Stimulated activated CD4-positive, alpha-beta T cell treated with anti-CD3 and anti-CD28 coated beads, Interleukin-1b, Interleukin-23, amount 100 ng/mL, for 1 hour (primary cell): ENCODE measurements at regions not wholly inside any gene's neighbourhood (a gene's known extent, or its start where the extent isn't known, plus 50 kb on each side); places are given as distances from the start of the nearest gene placed in this dataset.

Experiments used
- DNase-seq, 2 donors: peaks; one replicate each; pipeline ENCODE4 v3.0.0-alpha.2; 2020; ENCODE audit warnings: low read depth in 2 of 2

GRCh38 chr5:165783024-165783423 lies 2277.6 kb downstream of the MAT2B start:
- no peak for DNase-seq

GRCh38 chr5:165786073-165786472 lies 2280.7 kb downstream of the MAT2B start:
- DNase-seq = no peak

DNA sequence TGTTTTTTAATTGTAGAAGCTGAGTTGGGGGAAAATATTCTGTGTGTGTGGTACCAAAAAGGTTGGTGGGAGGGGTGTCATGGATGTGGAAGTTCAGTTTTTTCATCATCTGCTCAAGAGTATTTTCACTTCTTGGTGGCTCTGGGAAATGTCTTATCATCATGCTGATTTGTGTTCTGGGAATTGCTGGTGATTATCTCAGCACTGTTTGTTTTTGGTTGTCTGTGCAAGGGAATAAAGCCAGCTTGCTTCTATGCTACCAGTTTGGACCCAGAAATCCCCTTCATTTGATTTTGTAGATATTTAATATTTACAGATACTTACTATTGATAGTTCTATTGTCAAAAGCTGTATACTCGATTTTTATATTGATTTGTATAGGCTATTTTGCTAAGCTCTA lies 2289.7 kb downstream of the MAT2B start:
- DNase-seq = no peak

- DNase-seq = no peak
These were observed 2300.3 kb downstream of the MAT2B start for GRCh38 chr5:165805756-165806155.

GRCh38 chr5:165808335-165808734 lies 2302.9 kb downstream of the MAT2B start:
- DNase-seq = no peak

DNA sequence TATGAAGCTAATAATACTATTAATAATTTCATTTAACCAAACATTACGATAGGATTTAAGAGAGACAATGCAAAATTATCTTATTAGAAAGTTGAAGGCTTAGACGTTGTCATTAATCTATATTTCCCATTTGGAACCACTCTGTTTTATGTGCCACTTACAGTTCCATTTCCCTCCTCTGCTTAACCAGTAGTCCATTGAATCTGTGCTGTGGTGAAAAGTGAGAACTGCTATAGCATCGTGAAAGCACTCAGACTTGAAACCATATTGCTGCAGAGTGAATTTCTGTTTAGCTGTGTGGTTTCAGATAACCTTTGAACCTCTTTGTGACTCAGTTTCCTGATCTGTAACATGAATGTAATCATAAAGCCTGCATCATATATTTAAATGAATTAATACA lies 2304.5 kb downstream of the MAT2B start:
- DNase-seq = no peak

DNA sequence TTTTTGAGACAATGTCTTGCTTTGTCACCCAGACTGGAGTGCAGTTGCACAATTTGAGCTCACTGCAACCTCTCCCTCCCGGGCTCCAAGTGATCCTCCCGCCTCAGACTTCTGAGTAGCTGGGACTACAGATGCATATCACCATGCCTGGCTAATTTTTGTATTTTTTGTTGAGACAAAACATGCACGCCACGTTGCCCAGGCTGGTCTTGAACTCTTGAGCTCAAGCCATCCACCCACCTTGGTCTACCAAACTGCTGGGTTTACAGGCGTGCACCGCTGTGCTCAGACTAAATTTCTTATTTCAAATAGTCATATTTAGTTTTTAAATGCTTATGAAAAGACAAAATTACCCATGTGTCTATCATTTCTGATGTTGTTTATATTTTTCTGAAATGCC lies 2324.1 kb downstream of the MAT2B start:
- DNase-seq = no peak

DNA sequence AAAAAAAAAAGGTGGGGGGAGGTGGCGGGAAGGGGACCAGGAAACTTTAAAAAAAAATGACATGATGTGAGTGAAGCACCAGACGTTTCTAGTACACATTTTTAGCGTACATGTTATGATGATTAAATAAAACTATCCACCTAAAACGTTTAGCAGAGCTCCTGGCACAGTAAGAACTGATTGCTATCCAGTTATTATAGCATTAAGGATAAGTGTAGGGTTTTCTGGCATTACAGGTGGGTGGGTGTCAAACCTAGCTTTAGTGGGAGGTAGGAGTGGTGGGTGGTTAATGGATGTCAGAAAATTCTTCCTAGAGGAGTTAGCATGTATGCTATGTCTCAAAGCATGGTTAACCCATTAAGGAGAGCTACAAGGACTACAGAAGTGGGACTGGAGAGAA lies 2329.5 kb downstream of the MAT2B start:
- no peak for DNase-seq

GRCh38 chr5:165836046-165836445 lies 2330.6 kb downstream of the MAT2B start:
- no peak for DNase-seq

DNA sequence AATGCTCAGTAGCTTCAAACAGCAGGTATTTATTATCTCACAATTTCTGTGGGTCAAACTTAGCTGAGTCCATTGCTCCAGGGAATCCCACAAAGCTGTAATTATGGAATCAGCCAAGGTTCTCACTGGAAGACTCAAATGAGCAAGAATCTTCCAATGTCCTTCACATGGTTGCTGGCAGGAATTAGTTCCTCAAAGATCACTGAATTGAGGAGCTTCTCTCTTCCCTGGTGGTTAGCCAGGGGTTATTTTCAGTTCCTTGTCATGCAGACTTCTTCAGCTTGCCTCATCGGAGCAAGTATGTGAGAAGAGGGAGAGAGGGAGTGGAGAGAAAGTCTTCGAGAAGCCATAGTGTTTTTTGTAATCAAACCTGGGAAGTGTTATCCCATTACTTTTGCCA lies 2331.9 kb downstream of the MAT2B start:
- no peak for DNase-seq

DNA sequence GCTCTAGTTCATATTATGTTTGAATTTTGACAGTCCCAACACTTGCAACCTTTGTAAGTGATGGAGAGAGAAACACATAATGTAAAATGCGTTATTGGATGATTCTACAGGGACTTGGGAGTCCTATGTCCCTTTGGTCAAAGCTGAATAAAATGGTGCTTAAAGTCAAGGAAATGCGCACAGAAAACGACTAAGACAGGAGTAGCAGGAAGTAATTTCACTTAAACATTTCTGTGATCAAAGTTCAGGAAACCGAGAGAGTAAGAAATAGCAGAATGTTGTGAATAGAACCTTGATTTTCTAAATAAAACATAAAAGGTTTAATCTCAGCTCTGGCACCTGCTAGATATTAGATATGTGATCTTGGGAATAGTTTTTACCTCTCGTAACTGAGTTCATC lies 2339.2 kb downstream of the MAT2B start:
- DNase-seq = no peak

DNA sequence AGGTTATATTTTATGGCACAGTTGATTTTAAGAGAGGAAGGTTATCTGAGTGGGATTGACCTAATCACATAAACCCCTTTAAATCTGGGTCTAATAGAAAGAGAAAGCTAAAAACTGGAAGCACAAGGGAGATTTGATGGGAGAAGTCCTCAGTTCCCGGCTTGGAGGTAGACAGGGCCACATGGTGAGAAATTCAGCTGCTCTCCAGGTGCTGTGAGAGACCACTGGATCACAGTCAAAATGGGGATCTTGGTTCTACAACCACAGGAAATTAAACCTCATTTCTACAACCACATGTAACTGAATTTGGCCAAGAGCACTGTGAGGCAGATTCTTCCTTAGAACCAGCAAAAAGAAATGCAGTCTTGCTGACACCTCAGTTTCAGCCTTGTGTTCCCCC lies 2352.7 kb downstream of the MAT2B start:
- no peak for DNase-seq

DNA sequence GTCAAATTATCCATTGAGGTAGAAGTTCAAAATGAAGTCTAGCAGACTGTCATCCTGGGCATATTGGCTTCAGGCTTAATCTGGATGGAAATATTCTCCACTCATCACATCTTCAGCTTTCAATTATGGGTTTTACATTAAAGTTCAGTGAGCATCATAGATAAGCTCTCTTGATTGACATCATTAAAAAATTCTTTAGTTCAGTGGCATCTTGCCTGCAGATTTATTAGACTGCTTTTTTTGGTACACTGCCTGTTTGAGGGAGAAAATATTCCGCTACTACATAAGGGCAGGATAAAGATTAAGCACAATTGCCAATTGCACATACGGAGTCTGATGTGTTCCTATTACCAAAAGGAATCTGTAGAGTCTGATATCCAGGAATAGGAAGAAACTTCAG lies 2353.8 kb downstream of the MAT2B start:
- no peak for DNase-seq

DNA sequence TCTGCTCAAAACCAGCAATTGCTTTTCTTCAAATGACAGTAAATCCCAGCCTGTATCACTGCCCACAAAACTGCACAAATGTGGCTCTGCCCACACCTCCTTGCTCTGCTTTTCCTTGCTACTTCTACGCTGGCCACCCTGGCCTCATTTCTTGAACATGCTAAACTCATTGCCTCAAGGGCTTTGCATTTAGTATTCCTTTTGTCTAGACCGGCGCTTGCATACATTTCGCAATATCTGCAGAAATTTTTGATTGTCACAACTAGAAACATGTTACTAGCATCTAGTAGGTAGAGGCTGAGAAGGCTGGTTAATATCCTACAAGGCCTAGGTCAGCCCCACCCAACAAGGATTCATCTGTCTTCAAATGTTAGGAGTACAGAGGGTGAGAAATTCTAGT lies 2357.8 kb downstream of the MAT2B start:
- no peak for DNase-seq

DNA sequence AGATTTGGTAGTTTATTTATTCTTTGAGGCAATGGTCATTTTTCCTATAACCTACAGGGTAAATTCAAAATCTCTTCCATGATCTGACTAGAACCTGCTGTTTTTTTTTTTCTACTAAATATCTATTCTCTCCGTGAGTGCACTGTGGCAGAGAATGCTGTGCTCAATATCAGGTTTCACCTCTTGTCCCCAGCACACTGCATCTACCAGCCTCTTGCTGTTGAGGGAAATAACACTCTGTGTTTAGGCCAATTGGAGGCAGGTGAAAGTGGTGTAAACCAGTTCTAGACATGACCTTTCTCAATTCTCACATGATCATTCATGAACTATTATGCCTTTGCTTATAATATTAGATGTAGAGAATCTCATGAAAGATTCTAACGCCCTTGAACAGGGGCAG lies 2365.9 kb downstream of the MAT2B start:
- DNase-seq = no peak

DNA sequence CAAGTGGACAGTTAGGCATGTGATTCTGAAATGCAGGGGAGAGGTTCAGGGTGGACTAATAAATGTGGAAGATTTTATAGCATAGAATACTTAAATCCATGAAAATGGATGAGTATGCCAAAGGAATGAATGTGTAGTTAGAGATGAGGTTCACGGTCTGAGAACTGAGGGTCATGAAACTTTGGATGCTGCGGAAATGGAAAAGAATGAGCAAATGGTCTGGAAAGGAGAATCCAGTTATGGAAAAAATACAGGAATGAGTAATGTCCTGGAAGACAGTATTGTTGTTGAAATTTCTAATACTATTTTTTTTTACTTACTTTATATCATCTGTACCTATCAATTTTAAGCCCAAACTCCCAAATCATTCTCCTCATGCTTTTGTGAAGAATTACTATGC lies 2369.4 kb downstream of the MAT2B start:
- DNase-seq = no peak

DNA sequence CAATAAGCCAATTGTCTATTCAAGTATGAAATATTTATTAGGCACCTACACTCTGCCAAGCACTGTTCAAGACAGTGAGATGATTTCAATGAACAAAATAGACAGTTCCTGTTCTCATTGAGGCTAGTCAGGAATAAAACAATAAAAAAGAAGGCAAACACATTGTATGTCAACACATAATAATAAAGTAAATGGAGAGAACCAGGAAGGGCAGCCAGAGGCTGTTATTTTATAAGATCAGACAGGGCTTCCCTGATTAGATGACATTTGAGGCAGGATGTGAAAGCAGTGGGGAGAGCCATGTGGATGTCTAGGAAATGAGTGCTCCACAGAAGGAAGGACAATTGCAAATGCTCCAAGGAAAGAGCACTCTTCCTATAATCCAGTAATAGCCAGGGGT lies 2371.1 kb downstream of the MAT2B start:
- DNase-seq = no peak

DNA sequence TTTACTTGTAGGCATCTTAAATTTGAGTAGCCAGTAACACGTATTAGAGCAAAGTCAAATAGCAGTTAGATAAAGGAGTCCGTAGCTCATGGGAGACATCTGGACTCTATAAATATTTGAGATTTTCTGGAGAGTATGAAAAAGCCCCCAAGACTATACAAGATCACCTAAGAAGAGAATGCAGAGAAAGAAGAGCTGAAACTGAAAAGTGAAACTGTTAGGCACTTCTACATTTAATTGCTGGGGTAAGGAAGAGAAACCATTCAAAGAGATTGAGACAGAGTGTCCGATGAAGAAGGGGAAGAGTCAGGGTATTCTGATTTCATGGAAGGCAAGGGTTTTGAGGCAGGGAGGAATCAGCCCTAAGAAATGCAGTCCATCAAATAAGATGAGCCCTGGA lies 2372.1 kb downstream of the MAT2B start:
- no peak for DNase-seq

DNA sequence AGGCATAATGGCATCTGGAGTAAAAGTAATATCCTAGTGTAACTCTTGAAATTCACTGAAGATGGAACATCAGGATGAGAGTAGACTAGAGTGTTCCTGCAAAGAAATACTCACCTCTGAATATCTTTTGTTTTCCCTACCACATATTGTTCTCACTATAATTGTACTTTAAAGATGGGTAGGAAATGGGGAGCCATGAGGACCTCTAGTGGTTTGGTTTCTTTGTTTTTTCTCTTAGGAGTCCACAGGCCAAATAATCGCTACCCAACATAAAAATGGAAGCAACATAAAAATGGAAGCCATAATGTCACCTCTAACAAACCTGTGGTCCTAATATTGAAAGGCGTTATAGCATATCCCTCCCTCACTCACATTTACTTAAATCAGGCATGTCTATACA lies 2375.8 kb downstream of the MAT2B start:
- no peak for DNase-seq

DNA sequence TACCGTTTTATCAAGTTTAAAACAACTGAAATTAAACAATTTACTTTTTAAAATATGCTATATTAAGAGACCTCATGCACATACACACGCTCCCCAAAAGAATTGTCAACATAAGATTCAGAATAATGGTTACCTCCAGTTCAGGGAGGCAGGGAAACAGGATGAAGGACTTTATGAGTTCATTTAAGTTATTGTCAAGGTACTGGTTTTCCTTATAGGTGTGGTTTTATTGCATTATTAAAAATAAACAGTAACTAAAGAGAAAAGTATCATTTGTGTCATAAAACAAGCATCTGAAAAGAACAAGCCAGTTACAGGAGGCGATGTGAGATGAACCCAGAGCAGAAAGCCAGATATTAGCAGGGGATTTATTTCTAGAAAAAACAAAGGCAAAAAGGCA lies 2376.7 kb downstream of the MAT2B start:
- no peak for DNase-seq

- DNase-seq = no peak
These were observed 2380.4 kb downstream of the MAT2B start for GRCh38 chr5:165885623-165886350.

DNA sequence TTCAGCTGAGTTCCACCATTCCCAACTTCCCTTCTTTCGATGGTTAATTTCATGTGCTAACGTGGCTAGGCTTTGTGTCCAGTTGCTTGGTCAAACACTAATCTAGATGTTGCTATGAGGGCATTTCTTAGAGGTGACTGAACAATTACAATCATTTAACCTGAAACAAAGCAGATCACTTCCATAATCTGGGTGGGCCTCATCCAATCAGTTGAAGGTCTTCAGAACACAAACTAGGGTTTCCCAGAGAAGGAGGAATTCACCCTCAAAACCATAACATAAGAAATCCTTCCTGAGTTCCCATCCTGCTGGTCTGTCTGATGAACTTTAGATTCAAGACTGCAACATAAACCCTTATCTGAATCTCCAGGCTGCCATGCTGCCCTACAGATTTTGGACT lies 2381.7 kb downstream of the MAT2B start:
- no peak for DNase-seq

- DNase-seq = no peak
These were observed 2387.0 kb downstream of the MAT2B start for GRCh38 chr5:165892383-165892782.

GRCh38 chr5:165894916-165895315 lies 2389.5 kb downstream of the MAT2B start:
- no peak for DNase-seq
